Heart right ventricle (tissue), 16 donors: ENCODE measurements at regions not wholly inside any gene's neighbourhood (a gene's known extent, or its start where the extent isn't known, plus 50 kb on each side); places are given as distances from the start of the nearest gene placed in this dataset.

Source experiments
- ATAC-seq, 8 donors: fragments of 200-7000 bp; cut with Tn5 transposase; one replicate each; pipeline ENCODE4 v1.9.1; 2020; ENCODE audit warnings: mild to moderate bottlenecking in 8 of 8, moderate library complexity in 8 of 8, moderate number of reproducible peaks in 1 of 8
- DNase-seq, 2 donors: peaks; one replicate each; pipeline ENCODE4 v3.0.0-alpha.2; 2020
- H3K27ac ChIP-seq, 10 donors: fragments of 200-600 bp; sonication (generic) in 2 of 10; one replicate each; pipeline versions ENCODE4 v1.5.0 to v1.8.0; 2020 to 2022; ENCODE audit warnings: mild to moderate bottlenecking in 3 of 10
- H3K27me3 ChIP-seq, 7 donors: fragments of 200-600 bp; one replicate each; pipeline ENCODE4 v1.8.0; 2021 to 2022; ENCODE audit warnings: mild to moderate bottlenecking in 2 of 7
- H3K36me3 ChIP-seq, 9 donors: fragments of 200-600 bp; sonication (generic) in 1 of 9; one replicate each; pipeline versions ENCODE4 v1.5.0 to v1.8.0; 2020 to 2022; ENCODE audit warnings: mild to moderate bottlenecking in 2 of 9
- H3K4me1 ChIP-seq, 9 donors: fragments of 200-600 bp; sonication (generic) in 1 of 9; one replicate each; pipeline versions ENCODE4 v1.5.0 to v1.8.0; 2020 to 2022; ENCODE audit warnings: mild to moderate bottlenecking in 4 of 9
- H3K4me3 ChIP-seq, 10 donors: fragments of 200-600 bp; sonication (generic) in 2 of 10; one replicate each; pipeline versions ENCODE4 v1.5.0 to v1.8.0; 2020 to 2022; ENCODE audit warnings: mild to moderate bottlenecking in 7 of 10, moderate library complexity in 2 of 10
- H3K9me3 ChIP-seq, 11 donors: fragments of 200-600 bp in 10 of 11; sonication (generic) in 2 of 11; one replicate each; pipeline versions ENCODE4 v1.5.0 to v1.8.0; 2013 to 2022; ENCODE audit warnings: mild to moderate bottlenecking in 2 of 11, control low read depth in 1 of 11, moderate library complexity in 1 of 11
- CTCF ChIP-seq, 9 donors: fragments of 200-600 bp; sonication (generic) in 2 of 9; IDR thresholded peaks; one replicate each; pipeline versions ENCODE4 v1.5.0 to v1.8.0; 2021 to 2022; ENCODE audit warnings: antibody characterized with exemption in 9 of 9, mild to moderate bottlenecking in 5 of 9, moderate library complexity in 1 of 9
- WGBS, 2 donors: extraction: QIAGEN DNeasy Blood & Tissue Kit; methylation state at CpG; one replicate each; pipeline ENCODE4 v1.1.7; 2013; ENCODE audit warnings: inconsistent platforms in 1 of 2; 5-methylcytosine and 5-hydroxymethylcytosine counted together
- intact Hi-C, 10 donors: fragments of 100-400 bp; cut with DNase I; formaldehyde crosslinking; loops; one replicate each; pipeline versions ENCODE4 v1.11.1 to v1.14.2; 2022
- donor health status: Arrhythmogenic right ventricular cardiomyopathy.
- donor health status: ischemic (EF 13 %, LVEDD 7.1; RV severe dilation, severe dysfunction).
- donor health status: healthy with polysubstance abuse.
- donor health status: DM: no; HTN: yes; CAD: no.
- donor health status: DM: no; HTN: no; CAD: no.
- donor health status: ischemic (EF 25% LVEDD 6.9; RV normal size, moderate dysfunction).
- donor health status: ischemic (EF 25% LVEDD 5.7; RV mildly dilated, moderate dysfunction).
- donor health status: healthy.
- donor health status: DM: yes; HTN: yes; CAD: no.
- donor health status: Ischemic cardiomyopathy.
- donor health status: ischemic (EF 35%, LVEDD 5.7; RV mildly dilated, moderate dysfunction).
- donor health status: nonischemic (EF 11% LVEDD 7.7; RV severe dilation, severe dysfunction).
- donor health status: DM: yes; HTN: yes; CAD: no.
- donor health status: PGD.
- donor health status: ischemic (EF 29% LVEDD 5.4; RV normal size, mild dysfunction).
- donor health status: nonischemic (EF 23%, LVEDD 6.1; RV moderate dilation, normal function).

GRCh38 chr14:34222122-34222521 lies 239.9 kb downstream of the SPTSSA start:
- Histone ChIP-seq H3K27ac (no peak overlapping the region), H3K4me3 (no peak overlapping the region), H3K4me1 (peaks cover 0 to 11% (median 0%) of the 10 kb centered on the region in 9 donors), H3K36me3 (no peaks in the 10 kb centered on the region), H3K27me3 (no peaks in the 10 kb centered on the region), H3K9me3 (no peaks in the 10 kb centered on the region)
- intact Hi-C loops, result loop anchor here in 6 of 10 donors (10.0 kb wide), 6 partner anchors 87 to 1647 kb away; no protein-coding TSS in a partner anchor
- DNase-seq (no peak), ATAC-seq (no peak)
- 66 to 79% methylated on average over 3 of the region's 3 CpGs for WGBS, 2 donors
- TF ChIP-seq CTCF (IDR thresholded peaks at IDR 0.05), result no peak

- no peak overlapping the region for H3K4me3 ChIP-seq
- no peak overlapping the region for H3K27ac ChIP-seq
- intact Hi-C loops, result loop anchor here in 6 of 10 donors (10.0 kb wide), 6 partner anchors 86 to 1646 kb away; no protein-coding TSS in a partner anchor
- peaks cover 0 to 6% (median 0%) of the 10 kb centered on the region in 11 donors for H3K9me3 ChIP-seq
- no peaks in the 10 kb centered on the region for H3K36me3 ChIP-seq
- no peak for TF ChIP-seq CTCF (IDR thresholded peaks at IDR 0.05)
- H3K4me1 ChIP-seq, result peaks cover 0 to 11% (median 0%) of the 10 kb centered on the region in 9 donors
- ATAC-seq, result no peak
- H3K27me3 ChIP-seq, result no peaks in the 10 kb centered on the region
- no peak for DNase-seq
- WGBS, 2 donors, result 72 to 75% methylated on average over 7 of the region's 7 CpGs
These were observed 241.1 kb downstream of the SPTSSA start for GRCh38 chr14:34220921-34221320.

GRCh38 chr14:34220378-34220706 lies 241.7 kb downstream of the SPTSSA start:
- peaks cover 0 to 6% (median 0%) of the 10 kb centered on the region in 11 donors for H3K9me3 ChIP-seq
- H3K4me3 ChIP-seq, result no peak overlapping the region
- ATAC-seq (no peak), DNase-seq (no peak)
- peaks cover 0 to 11% (median 0%) of the 10 kb centered on the region in 9 donors for H3K4me1 ChIP-seq
- no peak for TF ChIP-seq CTCF (IDR thresholded peaks at IDR 0.05)
- H3K27ac ChIP-seq, result no peak overlapping the region
- WGBS, 2 donors, result 49 to 77% methylated on average over 2 of the region's 2 CpGs
- H3K36me3 ChIP-seq, result no peaks in the 10 kb centered on the region
- H3K27me3 ChIP-seq, result no peaks in the 10 kb centered on the region
- intact Hi-C loops, result loop anchor here in 6 of 10 donors (10.0 kb wide), 6 partner anchors 86 to 1646 kb away; no protein-coding TSS in a partner anchor

- H3K4me1 ChIP-seq, result peaks cover 0 to 11% (median 0%) of the 10 kb centered on the region in 9 donors
- no peak for TF ChIP-seq CTCF (IDR thresholded peaks at IDR 0.05)
- peaks cover 0 to 6% (median 0%) of the 10 kb centered on the region in 11 donors for H3K9me3 ChIP-seq
- no peaks in the 10 kb centered on the region for H3K36me3 ChIP-seq
- H3K27me3 ChIP-seq, result no peaks in the 10 kb centered on the region
- no peak overlapping the region for H3K27ac ChIP-seq
- intact Hi-C loops, result loop anchor here in 6 of 10 donors (10.0 kb wide), 6 partner anchors 85 to 1645 kb away; no protein-coding TSS in a partner anchor
- no peak for DNase-seq
- H3K4me3 ChIP-seq, result no peak overlapping the region
- WGBS, 2 donors, result 85 to 87% methylated on average over 7 of the region's 7 CpGs
- ATAC-seq, result no peak
These were observed 242.2 kb downstream of the SPTSSA start for GRCh38 chr14:34219661-34220377.
